NT2/D1 (cell line): ENCODE measurements at regions not wholly inside any gene's neighbourhood (a gene's known extent, or its start where the extent isn't known, plus 50 kb on each side); places are given as distances from the start of the nearest gene placed in this dataset.

Experiments
- DNase-seq: peaks from one replicate; pipeline ENCODE4 v3.0.0-alpha.2; 2011; ENCODE audit warnings: low read depth, low spot score
- H3K27me3 ChIP-seq: 2 replicates; pipeline ENCODE4 v1.6.0; 2011; ENCODE audit warnings: mild to moderate bottlenecking; ENCODE audit not compliant: insufficient read length, insufficient read depth
- H3K36me3 ChIP-seq: 2 replicates; pipeline ENCODE4 v1.6.1; 2011; ENCODE audit warnings: mild to moderate bottlenecking, low read length, mixed read lengths; ENCODE audit not compliant: insufficient read depth, insufficient read length
- H3K4me1 ChIP-seq: 2 replicates; pipeline ENCODE4 v1.5.1; 2011; ENCODE audit not compliant: insufficient read depth, insufficient read length
- H3K4me3 ChIP-seq: 2 replicates; pipeline ENCODE4 v1.5.1; 2011; ENCODE audit warnings: low read depth; ENCODE audit not compliant: insufficient read length
- H3K9ac ChIP-seq: 2 replicates; pipeline ENCODE4 v1.6.0; 2011; ENCODE audit warnings: low read depth; ENCODE audit not compliant: insufficient read length
- H3K9me3 ChIP-seq: 2 replicates; pipeline ENCODE4 v1.5.1; 2011; ENCODE audit warnings: mild to moderate bottlenecking, low read length; ENCODE audit not compliant: insufficient read depth
- SUZ12 ChIP-seq: IDR thresholded peaks from 2 replicates; pipeline ENCODE4 v1.6.1; 2011; ENCODE audit not compliant: insufficient read length, insufficient read depth; ENCODE audit errors: extremely low read depth
- YY1 ChIP-seq: IDR thresholded peaks from 2 replicates; pipeline ENCODE4 v1.6.1; 2011; ENCODE audit not compliant: insufficient read length, insufficient read depth
- ZNF274 ChIP-seq: IDR thresholded peaks from 2 replicates; pipeline ENCODE4 v1.6.1; 2011; ENCODE audit warnings: mild to moderate bottlenecking, low read depth, low read length

- Histone ChIP-seq H3K36me3 (no peaks in the 10 kb centered on the region), H3K4me1 (no peaks in the 10 kb centered on the region), H3K27me3 (peaks cover 83% of the 10 kb centered on the region), H3K4me3 (no peak overlapping the region), H3K9me3 (peaks cover 22% of the 10 kb centered on the region; the same call in 1 of the 2 replicates), H3K9ac (no peak overlapping the region)
- no peak for DNase-seq
- TF ChIP-seq YY1: no peak
- TF ChIP-seq SUZ12: no peak
- no peak for TF ChIP-seq ZNF274
These were observed 339.1 kb upstream of the B3GAT1 start for GRCh38 chr11:134751031-134751585.

GRCh38 chr11:134750619-134751018, 338.6 kb upstream of the B3GAT1 start:
- H3K4me1 ChIP-seq: no peaks in the 10 kb centered on the region
- no peak for TF ChIP-seq ZNF274
- no peak for TF ChIP-seq YY1
- no peak for TF ChIP-seq SUZ12

GRCh38 chr11:134749040-134749839, 337.2 kb upstream of the B3GAT1 start:
- Histone ChIP-seq H3K27me3 (peaks cover 86% of the 10 kb centered on the region), H3K36me3 (no peaks in the 10 kb centered on the region), H3K4me1 (no peaks in the 10 kb centered on the region), H3K4me3 (no peak overlapping the region), H3K9ac (no peak overlapping the region), H3K9me3 (peaks cover 22% of the 10 kb centered on the region; the same call in 1 of the 2 replicates)
- no peak for TF ChIP-seq ZNF274
- no peak for TF ChIP-seq SUZ12
- no peak for TF ChIP-seq YY1
- DNase-seq: peak; percentile 58

More at GRCh38 chr11:134750619-134751018, 338.6 kb upstream of the B3GAT1 start:
- H3K4me3 ChIP-seq: no peak overlapping the region
- H3K36me3 ChIP-seq: no peaks in the 10 kb centered on the region
- H3K9me3 ChIP-seq: peaks cover 22% of the 10 kb centered on the region; the same call in 1 of the 2 replicates
- DNase-seq: no peak
- peaks cover 86% of the 10 kb centered on the region for H3K27me3 ChIP-seq
- no peak overlapping the region for H3K9ac ChIP-seq

GRCh38 chr11:134746609-134747008, 334.6 kb upstream of the B3GAT1 start:
- no peak for TF ChIP-seq YY1
- no peak for TF ChIP-seq SUZ12
- TF ChIP-seq ZNF274: no peak
- Histone ChIP-seq H3K9me3 (peaks cover 22% of the 10 kb centered on the region; the same call in 1 of the 2 replicates), H3K9ac (no peak overlapping the region), H3K4me1 (no peaks in the 10 kb centered on the region), H3K27me3 (peaks cover 72% of the 10 kb centered on the region), H3K36me3 (no peaks in the 10 kb centered on the region), H3K4me3 (no peak overlapping the region)
- no peak for DNase-seq

GRCh38 chr11:134745456-134745855, 333.4 kb upstream of the B3GAT1 start:
- no peak for DNase-seq
- Histone ChIP-seq H3K9me3 (peaks cover 22% of the 10 kb centered on the region; the same call in 1 of the 2 replicates), H3K36me3 (no peaks in the 10 kb centered on the region), H3K4me1 (no peaks in the 10 kb centered on the region), H3K4me3 (no peak overlapping the region), H3K9ac (no peak overlapping the region), H3K27me3 (peaks cover 60% of the 10 kb centered on the region)
- no peak for TF ChIP-seq YY1
- no peak for TF ChIP-seq ZNF274
- no peak for TF ChIP-seq SUZ12

GRCh38 chr11:134743820-134744195, 331.8 kb upstream of the B3GAT1 start:
- H3K4me3 ChIP-seq: no peak overlapping the region
- H3K9me3 ChIP-seq: peaks cover 22% of the 10 kb centered on the region; the same call in 1 of the 2 replicates
- TF ChIP-seq SUZ12: no peak
- TF ChIP-seq YY1: no peak
- no peak for TF ChIP-seq ZNF274
- H3K4me1 ChIP-seq: no peaks in the 10 kb centered on the region
- no peak overlapping the region for H3K9ac ChIP-seq
- no peak for DNase-seq
- H3K36me3 ChIP-seq: no peaks in the 10 kb centered on the region
- peaks cover 51% of the 10 kb centered on the region for H3K27me3 ChIP-seq

- H3K9ac ChIP-seq: no peak overlapping the region
- no peaks in the 10 kb centered on the region for H3K4me1 ChIP-seq
- DNase-seq: no peak
- H3K36me3 ChIP-seq: no peaks in the 10 kb centered on the region
- TF ChIP-seq ZNF274: no peak
- no peak for TF ChIP-seq YY1
- no peak for TF ChIP-seq SUZ12
- H3K27me3 ChIP-seq: peaks cover 49% of the 10 kb centered on the region
- no peak overlapping the region for H3K4me3 ChIP-seq
- peaks cover 18% of the 10 kb centered on the region; the same call in 1 of the 2 replicates for H3K9me3 ChIP-seq
These were observed 331.1 kb upstream of the B3GAT1 start for GRCh38 chr11:134742956-134743819.
